ENCODE measurements at regions not wholly inside any gene's neighbourhood (a gene's known extent, or its start where the extent isn't known, plus 50 kb on each side); places are given as distances from the start of the nearest gene placed in this dataset.
"Not testable (repeated sequence)": the region's sequence is repeated elsewhere in the genome, so short reads cannot be mapped to it uniquely, and the experiment has no call there.

- no peak for DNase-seq
Measured at GRCh38 chr2:194723446-194723845, 933.6 kb upstream of the SLC39A10 start.

- no peak for DNase-seq
Measured at GRCh38 chr2:194721227-194721626, 935.8 kb upstream of the SLC39A10 start.

GRCh38 chr2:194720462-194720861 lies 936.6 kb upstream of the SLC39A10 start:
- no peak for DNase-seq

- DNase-seq: no peak
Measured at GRCh38 chr2:194718881-194719280, 938.1 kb upstream of the SLC39A10 start.

GRCh38 chr2:194714541-194714940 lies 942.5 kb upstream of the SLC39A10 start:
- DNase-seq: no peak

GRCh38 chr2:194709840-194710239 lies 947.2 kb upstream of the SLC39A10 start:
- no peak for DNase-seq

- DNase-seq: no peak
Measured at GRCh38 chr2:194706179-194706578, 950.8 kb upstream of the SLC39A10 start.

- DNase-seq: no peak
Measured at GRCh38 chr2:194705398-194705797, 951.6 kb upstream of the SLC39A10 start.

GRCh38 chr2:194700726-194701125 lies 956.3 kb upstream of the SLC39A10 start:
- no peak for DNase-seq

GRCh38 chr2:194700116-194700515 lies 956.9 kb upstream of the SLC39A10 start:
- no peak for DNase-seq

- no peak for DNase-seq
Measured at GRCh38 chr2:194698012-194698411, 959.0 kb upstream of the SLC39A10 start.

- no peak for DNase-seq
Measured at GRCh38 chr2:194697439-194697838, 959.6 kb upstream of the SLC39A10 start.

- DNase-seq: no peak
Measured at GRCh38 chr2:194696690-194697089, 960.3 kb upstream of the SLC39A10 start.

GRCh38 chr2:194686569-194686968 lies 970.5 kb upstream of the SLC39A10 start:
- no peak for DNase-seq

GRCh38 chr2:194674043-194674442 lies 983.0 kb upstream of the SLC39A10 start:
- no peak for DNase-seq

- DNase-seq: no peak
Measured at GRCh38 chr2:194672994-194673393, 984.0 kb upstream of the SLC39A10 start.

- DNase-seq: no peak
Measured at GRCh38 chr2:194661431-194661830, 995.6 kb upstream of the SLC39A10 start.

GRCh38 chr2:194639057-194639456 lies 1018.0 kb upstream of the SLC39A10 start:
- DNase-seq: not testable (repeated sequence)

- no peak for DNase-seq
Measured at GRCh38 chr2:194621945-194622344, 1035.1 kb upstream of the SLC39A10 start.

GRCh38 chr2:194619366-194619765 lies 1037.7 kb upstream of the SLC39A10 start:
- DNase-seq: no peak

- DNase-seq: no peak
Measured at GRCh38 chr2:194618432-194618831, 1038.6 kb upstream of the SLC39A10 start.

- no peak for DNase-seq
Measured at GRCh38 chr2:194616334-194616733, 1040.7 kb upstream of the SLC39A10 start.

GRCh38 chr2:194610297-194610696 lies 1046.7 kb upstream of the SLC39A10 start:
- no peak for DNase-seq

- DNase-seq: no peak
Measured at GRCh38 chr2:194603429-194603828, 1053.6 kb upstream of the SLC39A10 start.

- DNase-seq: no peak
Measured at GRCh38 chr2:194602750-194603149, 1054.3 kb upstream of the SLC39A10 start.

- DNase-seq: no peak
Measured at GRCh38 chr2:194591192-194591591, 1065.8 kb upstream of the SLC39A10 start.
